ENCODE measurements at regions not wholly inside any gene's neighbourhood (a gene's known extent, or its start where the extent isn't known, plus 50 kb on each side); places are given as distances from the start of the nearest gene placed in this dataset.

DNA sequence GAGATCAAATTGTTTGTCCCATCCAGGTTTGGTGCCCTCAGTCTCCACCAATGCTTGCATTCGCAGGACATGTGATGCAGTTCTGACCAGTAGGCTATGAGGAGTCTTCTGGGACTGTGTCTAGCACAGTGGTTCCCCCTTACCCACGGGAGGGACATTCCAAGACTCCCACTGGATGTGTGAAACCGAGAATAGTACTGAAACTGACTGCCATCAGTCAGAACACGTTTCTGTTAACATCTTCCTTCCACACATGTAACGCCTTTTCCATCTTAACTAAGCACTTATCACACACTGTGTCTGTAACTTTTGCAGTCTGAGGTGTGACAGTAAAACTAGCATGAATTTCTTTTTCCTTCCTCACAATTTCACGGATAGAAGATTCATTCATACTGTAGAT is 74.7 kb downstream of the PTTG1 start:
- TF ChIP-seq ARNTL (CRISPR knock-in tag; IDR thresholded peaks at IDR 0.05; ENCODE audit: borderline replicate concordance, low read depth) (no peak), ZFP30 (CRISPR knock-in tag; IDR thresholded peaks at IDR 0.05) (no peak), BACH2 (CRISPR knock-in tag; IDR thresholded peaks at IDR 0.05; ENCODE audit: borderline replicate concordance) (no peak)
- no peak for ATAC-seq

DNA sequence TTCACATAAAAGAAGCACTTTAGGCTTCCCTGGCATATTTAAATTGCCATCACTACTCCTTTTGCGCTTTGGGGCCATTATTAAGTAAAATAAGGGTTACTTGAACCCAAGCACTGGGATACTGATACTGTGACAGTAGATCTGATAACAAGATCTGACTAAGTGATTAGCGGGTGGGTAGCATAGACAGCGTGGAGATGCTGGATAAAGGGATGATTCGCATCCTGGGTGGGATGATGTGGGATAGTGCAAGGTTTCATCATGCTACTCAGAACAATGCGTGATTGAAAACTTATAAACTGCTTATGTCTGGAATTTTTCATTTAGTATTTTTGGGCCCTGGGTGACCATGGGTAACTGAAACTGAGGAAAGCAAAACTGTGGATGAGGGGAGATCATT is 75.1 kb downstream of the PTTG1 start:
- ATAC-seq, result peak; percentile 32; the same call in 1 of the 3 replicates
- TF ChIP-seq, protein P1, sequence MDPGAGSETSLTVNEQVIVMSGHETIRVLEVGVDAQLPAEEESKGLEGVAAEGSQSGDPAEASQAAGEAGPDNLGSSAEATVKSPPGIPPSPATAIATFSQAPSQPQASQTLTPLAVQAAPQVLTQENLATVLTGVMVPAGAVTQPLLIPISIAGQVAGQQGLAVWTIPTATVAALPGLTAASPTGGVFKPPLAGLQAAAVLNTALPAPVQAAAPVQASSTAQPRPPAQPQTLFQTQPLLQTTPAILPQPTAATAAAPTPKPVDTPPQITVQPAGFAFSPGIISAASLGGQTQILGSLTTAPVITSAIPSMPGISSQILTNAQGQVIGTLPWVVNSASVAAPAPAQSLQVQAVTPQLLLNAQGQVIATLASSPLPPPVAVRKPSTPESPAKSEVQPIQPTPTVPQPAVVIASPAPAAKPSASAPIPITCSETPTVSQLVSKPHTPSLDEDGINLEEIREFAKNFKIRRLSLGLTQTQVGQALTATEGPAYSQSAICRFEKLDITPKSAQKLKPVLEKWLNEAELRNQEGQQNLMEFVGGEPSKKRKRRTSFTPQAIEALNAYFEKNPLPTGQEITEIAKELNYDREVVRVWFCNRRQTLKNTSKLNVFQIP (CRISPR knock-in tag; IDR thresholded peaks at IDR 0.05; ENCODE audit: borderline replicate concordance, low read depth), result no peak
- TF ChIP-seq RARB (CRISPR knock-in tag; IDR thresholded peaks at IDR 0.05) (no peak), ZFP3 (CRISPR knock-in tag; IDR thresholded peaks at IDR 0.05) (no peak), ZC3H10 (CRISPR knock-in tag; IDR thresholded peaks at IDR 0.05) (no peak), ZNF8 (CRISPR knock-in tag; IDR thresholded peaks at IDR 0.05) (no peak), OSR1 (CRISPR knock-in tag; IDR thresholded peaks at IDR 0.05) (no peak), ZFP30 (CRISPR knock-in tag; IDR thresholded peaks at IDR 0.05) (no peak), SNAI2 (CRISPR knock-in tag; IDR thresholded peaks at IDR 0.05) (no peak), ISL1 (CRISPR knock-in tag; IDR thresholded peaks at IDR 0.05) (no peak), TOX (CRISPR knock-in tag; IDR thresholded peaks at IDR 0.05; ENCODE audit: borderline replicate concordance) (no peak), GLIS3 (CRISPR knock-in tag; IDR thresholded peaks at IDR 0.05) (no peak), TCF4 (CRISPR knock-in tag; IDR thresholded peaks at IDR 0.05; ENCODE audit: borderline replicate concordance) (no peak), ARNTL (CRISPR knock-in tag; IDR thresholded peaks at IDR 0.05; ENCODE audit: borderline replicate concordance, low read depth) (no peak), ZNF70 (CRISPR knock-in tag; IDR thresholded peaks at IDR 0.05) (no peak)
- TF ChIP-seq, protein P2, sequence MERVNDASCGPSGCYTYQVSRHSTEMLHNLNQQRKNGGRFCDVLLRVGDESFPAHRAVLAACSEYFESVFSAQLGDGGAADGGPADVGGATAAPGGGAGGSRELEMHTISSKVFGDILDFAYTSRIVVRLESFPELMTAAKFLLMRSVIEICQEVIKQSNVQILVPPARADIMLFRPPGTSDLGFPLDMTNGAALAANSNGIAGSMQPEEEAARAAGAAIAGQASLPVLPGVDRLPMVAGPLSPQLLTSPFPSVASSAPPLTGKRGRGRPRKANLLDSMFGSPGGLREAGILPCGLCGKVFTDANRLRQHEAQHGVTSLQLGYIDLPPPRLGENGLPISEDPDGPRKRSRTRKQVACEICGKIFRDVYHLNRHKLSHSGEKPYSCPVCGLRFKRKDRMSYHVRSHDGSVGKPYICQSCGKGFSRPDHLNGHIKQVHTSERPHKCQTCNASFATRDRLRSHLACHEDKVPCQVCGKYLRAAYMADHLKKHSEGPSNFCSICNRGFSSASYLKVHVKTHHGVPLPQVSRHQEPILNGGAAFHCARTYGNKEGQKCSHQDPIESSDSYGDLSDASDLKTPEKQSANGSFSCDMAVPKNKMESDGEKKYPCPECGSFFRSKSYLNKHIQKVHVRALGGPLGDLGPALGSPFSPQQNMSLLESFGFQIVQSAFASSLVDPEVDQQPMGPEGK (CRISPR knock-in tag; IDR thresholded peaks at IDR 0.05; ENCODE audit: borderline replicate concordance), result no peak
- TF ChIP-seq, protein P3, sequence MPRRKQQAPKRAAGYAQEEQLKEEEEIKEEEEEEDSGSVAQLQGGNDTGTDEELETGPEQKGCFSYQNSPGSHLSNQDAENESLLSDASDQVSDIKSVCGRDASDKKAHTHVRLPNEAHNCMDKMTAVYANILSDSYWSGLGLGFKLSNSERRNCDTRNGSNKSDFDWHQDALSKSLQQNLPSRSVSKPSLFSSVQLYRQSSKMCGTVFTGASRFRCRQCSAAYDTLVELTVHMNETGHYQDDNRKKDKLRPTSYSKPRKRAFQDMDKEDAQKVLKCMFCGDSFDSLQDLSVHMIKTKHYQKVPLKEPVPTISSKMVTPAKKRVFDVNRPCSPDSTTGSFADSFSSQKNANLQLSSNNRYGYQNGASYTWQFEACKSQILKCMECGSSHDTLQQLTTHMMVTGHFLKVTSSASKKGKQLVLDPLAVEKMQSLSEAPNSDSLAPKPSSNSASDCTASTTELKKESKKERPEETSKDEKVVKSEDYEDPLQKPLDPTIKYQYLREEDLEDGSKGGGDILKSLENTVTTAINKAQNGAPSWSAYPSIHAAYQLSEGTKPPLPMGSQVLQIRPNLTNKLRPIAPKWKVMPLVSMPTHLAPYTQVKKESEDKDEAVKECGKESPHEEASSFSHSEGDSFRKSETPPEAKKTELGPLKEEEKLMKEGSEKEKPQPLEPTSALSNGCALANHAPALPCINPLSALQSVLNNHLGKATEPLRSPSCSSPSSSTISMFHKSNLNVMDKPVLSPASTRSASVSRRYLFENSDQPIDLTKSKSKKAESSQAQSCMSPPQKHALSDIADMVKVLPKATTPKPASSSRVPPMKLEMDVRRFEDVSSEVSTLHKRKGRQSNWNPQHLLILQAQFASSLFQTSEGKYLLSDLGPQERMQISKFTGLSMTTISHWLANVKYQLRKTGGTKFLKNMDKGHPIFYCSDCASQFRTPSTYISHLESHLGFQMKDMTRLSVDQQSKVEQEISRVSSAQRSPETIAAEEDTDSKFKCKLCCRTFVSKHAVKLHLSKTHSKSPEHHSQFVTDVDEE (CRISPR knock-in tag; IDR thresholded peaks at IDR 0.05), result no peak

DNA sequence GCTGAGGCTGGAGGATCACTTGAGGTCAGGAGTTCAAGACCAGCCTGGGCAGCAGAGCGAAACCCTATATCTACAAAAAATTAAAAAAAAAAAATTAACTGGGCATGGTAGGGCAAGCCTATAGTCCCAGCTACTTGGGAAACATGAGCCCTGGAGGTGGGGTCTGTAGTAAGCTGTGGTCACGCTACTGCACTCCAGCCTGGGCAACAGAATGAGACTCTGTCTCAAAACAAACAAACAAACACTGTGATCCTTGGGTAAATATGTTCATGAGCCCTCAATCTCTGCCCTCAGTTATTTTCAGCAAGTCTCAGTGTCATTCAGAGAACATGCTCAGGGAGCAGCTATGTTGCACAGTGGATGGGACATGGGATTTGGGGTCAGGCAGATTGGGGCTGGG is 76.2 kb downstream of the PTTG1 start:
- no peak for ATAC-seq
- TF ChIP-seq, protein P1 (CRISPR knock-in tag; IDR thresholded peaks at IDR 0.05; ENCODE audit: borderline replicate concordance, low read depth), result no peak
- TF ChIP-seq ZNF565 (CRISPR knock-in tag; conservative IDR thresholded peaks at IDR 0.05; ENCODE audit: low read depth) (no peak), ZC3H10 (CRISPR knock-in tag; IDR thresholded peaks at IDR 0.05) (no peak), GLIS3 (CRISPR knock-in tag; IDR thresholded peaks at IDR 0.05) (no peak), CSDC2 (CRISPR knock-in tag; IDR thresholded peaks at IDR 0.05) (no peak), RARB (CRISPR knock-in tag; IDR thresholded peaks at IDR 0.05) (no peak), ISL1 (CRISPR knock-in tag; IDR thresholded peaks at IDR 0.05) (no peak), ZNF8 (CRISPR knock-in tag; IDR thresholded peaks at IDR 0.05) (no peak), ESRRG (CRISPR knock-in tag; IDR thresholded peaks at IDR 0.05) (no peak), ZFP3 (CRISPR knock-in tag; IDR thresholded peaks at IDR 0.05) (no peak), SNAI2 (CRISPR knock-in tag; IDR thresholded peaks at IDR 0.05) (no peak), TCF4 (CRISPR knock-in tag; IDR thresholded peaks at IDR 0.05; ENCODE audit: borderline replicate concordance) (no peak), PPARA (CRISPR knock-in tag; IDR thresholded peaks at IDR 0.05; ENCODE audit: borderline replicate concordance) (no peak), ARNTL (CRISPR knock-in tag; IDR thresholded peaks at IDR 0.05; ENCODE audit: borderline replicate concordance, low read depth) (no peak), BACH2 (CRISPR knock-in tag; IDR thresholded peaks at IDR 0.05; ENCODE audit: borderline replicate concordance) (no peak)
- TF ChIP-seq, protein P3 (CRISPR knock-in tag; IDR thresholded peaks at IDR 0.05), result no peak
- TF ChIP-seq, protein P4, sequence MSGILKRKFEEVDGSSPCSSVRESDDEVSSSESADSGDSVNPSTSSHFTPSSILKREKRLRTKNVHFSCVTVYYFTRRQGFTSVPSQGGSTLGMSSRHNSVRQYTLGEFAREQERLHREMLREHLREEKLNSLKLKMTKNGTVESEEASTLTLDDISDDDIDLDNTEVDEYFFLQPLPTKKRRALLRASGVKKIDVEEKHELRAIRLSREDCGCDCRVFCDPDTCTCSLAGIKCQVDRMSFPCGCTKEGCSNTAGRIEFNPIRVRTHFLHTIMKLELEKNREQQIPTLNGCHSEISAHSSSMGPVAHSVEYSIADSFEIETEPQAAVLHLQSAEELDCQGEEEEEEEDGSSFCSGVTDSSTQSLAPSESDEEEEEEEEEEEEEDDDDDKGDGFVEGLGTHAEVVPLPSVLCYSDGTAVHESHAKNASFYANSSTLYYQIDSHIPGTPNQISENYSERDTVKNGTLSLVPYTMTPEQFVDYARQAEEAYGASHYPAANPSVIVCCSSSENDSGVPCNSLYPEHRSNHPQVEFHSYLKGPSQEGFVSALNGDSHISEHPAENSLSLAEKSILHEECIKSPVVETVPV (CRISPR knock-in tag; IDR thresholded peaks at IDR 0.05), result no peak
- TF ChIP-seq, protein P2 (CRISPR knock-in tag; IDR thresholded peaks at IDR 0.05; ENCODE audit: borderline replicate concordance), result no peak

Data from SK-N-SH treated with all-trans-retinoic acid at 6 μM for 48 hours (cell line).